ENCODE measurements at regions not wholly inside any gene's neighbourhood (a gene's known extent, or its start where the extent isn't known, plus 50 kb on each side); places are given as distances from the start of the nearest gene placed in this dataset.

DNA sequence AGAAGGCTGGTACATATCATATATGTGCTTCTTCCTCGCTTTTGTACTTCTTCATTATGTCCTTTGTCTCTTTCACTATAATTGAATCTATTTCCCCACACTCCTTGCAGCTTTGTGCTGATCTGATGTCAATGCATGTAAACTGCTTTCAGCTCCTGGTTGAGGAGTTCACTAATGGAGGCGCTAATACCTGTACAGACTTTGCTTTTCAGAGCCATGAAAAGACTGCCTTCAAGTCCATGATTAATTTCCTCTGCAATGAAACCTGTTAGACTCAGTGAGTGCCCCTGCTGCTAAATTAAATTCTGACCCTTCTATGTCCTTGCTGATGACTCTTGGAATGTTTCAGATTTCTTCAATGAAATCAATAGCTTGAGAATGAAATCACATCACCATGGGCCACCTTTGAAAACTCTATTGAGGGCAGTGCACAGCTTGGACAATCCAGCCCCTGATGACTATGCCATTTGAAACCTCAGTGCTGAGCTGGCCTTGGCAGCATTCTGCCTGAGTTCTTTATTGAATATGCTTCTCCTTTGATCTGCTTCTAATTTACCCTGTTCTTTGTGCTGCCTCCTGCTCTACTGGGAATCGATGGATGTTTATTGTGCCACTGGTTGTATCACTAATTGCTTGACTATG lies 358.2 kb upstream of the DMAC1 start:
- TF ChIP-seq SUZ12 (IDR thresholded peaks at IDR 0.05; ENCODE audit: extremely low read depth, insufficient read depth, insufficient read length) = no peak
- no peak for TF ChIP-seq YY1 (IDR thresholded peaks at IDR 0.05; ENCODE audit: insufficient read depth, insufficient read length)
- TF ChIP-seq ZNF274 (IDR thresholded peaks at IDR 0.05; ENCODE audit: low read depth, low read length) = no peak
